Endodermal cell (in vitro differentiated cells): ENCODE measurements at regions not wholly inside any gene's neighbourhood (a gene's known extent, or its start where the extent isn't known, plus 50 kb on each side); places are given as distances from the start of the nearest gene placed in this dataset.
"Not testable (repeated sequence)": the region's sequence is repeated elsewhere in the genome, so short reads cannot be mapped to it uniquely, and the experiment has no call there.

ENCODE experiments used
- DNase-seq: peaks from one replicate; pipeline ENCODE4 v3.0.0-alpha.2; 2017
- H3K27ac ChIP-seq: 2 replicates; pipeline ENCODE4 v1.5.1; 2013; ENCODE audit warnings: mild to moderate bottlenecking, low read depth, low read length, moderate library complexity
- H3K27me3 ChIP-seq: 2 replicates; pipeline ENCODE4 v1.6.1; 2013; ENCODE audit warnings: mild to moderate bottlenecking, low read length, moderate library complexity; ENCODE audit not compliant: insufficient read depth, control insufficient read depth, poor library complexity, severe bottlenecking
- H3K36me3 ChIP-seq: 2 replicates; pipeline ENCODE4 v1.7.0; 2013; ENCODE audit warnings: mild to moderate bottlenecking, low read length, moderate library complexity; ENCODE audit not compliant: control insufficient read depth, insufficient read depth
- H3K4me1 ChIP-seq: one replicate; pipeline ENCODE4 v1.7.0; 2013; ENCODE audit warnings: low read length; ENCODE audit not compliant: control insufficient read depth, insufficient read depth
- H3K4me3 ChIP-seq: 2 replicates; pipeline ENCODE4 v1.5.1; 2013; ENCODE audit warnings: mild to moderate bottlenecking, low read length, moderate library complexity
- H3K9ac ChIP-seq: 2 replicates; pipeline ENCODE4 v1.6.1; 2013; ENCODE audit warnings: mild to moderate bottlenecking, low read length, moderate library complexity; ENCODE audit not compliant: poor library complexity, severe bottlenecking; ENCODE audit errors: extremely low read depth
- H3K9me3 ChIP-seq: 2 replicates; pipeline ENCODE4 v1.6.1; 2013; ENCODE audit warnings: mild to moderate bottlenecking, low read length, moderate library complexity; ENCODE audit not compliant: control insufficient read depth
- H3K27ac Mint-ChIP-seq: 2 replicates; pipeline ENCODE4 v1.8.0; 2020; ENCODE audit warnings: mixed read lengths
- H3K27me3 Mint-ChIP-seq: 2 replicates; pipeline ENCODE4 v1.8.0; 2021; ENCODE audit warnings: mild to moderate bottlenecking, mixed read lengths; ENCODE audit not compliant: insufficient read depth
- H3K36me3 Mint-ChIP-seq: 2 replicates; pipeline ENCODE4 v1.8.0; 2020; ENCODE audit warnings: low read depth, mixed read lengths
- H3K4me1 Mint-ChIP-seq: 2 replicates; pipeline ENCODE4 v1.8.0; 2020; ENCODE audit warnings: mixed read lengths
- H3K4me3 Mint-ChIP-seq: 2 replicates; pipeline ENCODE4 v1.8.0; 2020; ENCODE audit warnings: mild to moderate bottlenecking, moderate library complexity, mixed read lengths
- H3K9me3 Mint-ChIP-seq: 2 replicates; pipeline ENCODE4 v1.8.0; 2020; ENCODE audit warnings: mild to moderate bottlenecking, mixed read lengths
- CTCF ChIP-seq: fragments of 200-600 bp; sonication (generic); conservative IDR thresholded peaks from 2 replicates; pipeline ENCODE4 v1.5.0; 2021; ENCODE audit warnings: antibody characterized with exemption, mild to moderate bottlenecking
- WGBS, 2 experiments: methylation state at CpG; one replicate each; pipeline versions ENCODE4 v1.1.5 to v1.1.7; 2013; ENCODE audit warnings: missing lambda C conversion rate in 2 of 2, mixed read lengths in 1 of 2; ENCODE audit not compliant: insufficient coverage in 1 of 2, insufficient read length in 1 of 2; 5-methylcytosine and 5-hydroxymethylcytosine counted together

GRCh38 chr5:117315170-117315569 is 740.5 kb upstream of the SEMA6A start:
- Histone ChIP-seq H3K27ac (no peak overlapping the region), H3K27me3 (no peaks in the 10 kb centered on the region), H3K36me3 (no peaks in the 10 kb centered on the region), H3K9me3 (no peaks in the 10 kb centered on the region), H3K4me1 (peaks cover 12% of the 10 kb centered on the region), H3K4me3 (no peak overlapping the region), H3K9ac (no peak overlapping the region)
- no peaks in the 10 kb centered on the region for H3K27me3 Mint-ChIP-seq
- no peak for DNase-seq
- 79 to 92% methylated on average over 2 to 3 of the region's 4 CpGs for WGBS, 2 experiments
- H3K4me1 Mint-ChIP-seq: peaks cover 13% of the 10 kb centered on the region
- TF ChIP-seq CTCF: no peak
- no peaks in the 10 kb centered on the region for H3K36me3 Mint-ChIP-seq
- no peaks in the 10 kb centered on the region for H3K9me3 Mint-ChIP-seq
- H3K4me3 Mint-ChIP-seq: no peak overlapping the region
- H3K27ac Mint-ChIP-seq: no peak overlapping the region

- DNase-seq, H3K4me1 ChIP-seq, H3K4me3 Mint-ChIP-seq, H3K36me3 ChIP-seq, H3K27ac ChIP-seq, H3K9me3 ChIP-seq, H3K9ac ChIP-seq, H3K36me3 Mint-ChIP-seq, H3K27me3 ChIP-seq, H3K27me3 Mint-ChIP-seq, H3K4me3 ChIP-seq, H3K4me1 Mint-ChIP-seq, H3K27ac Mint-ChIP-seq: not testable (repeated sequence)
- 94 to 100% methylated on average over 6 to 34 of the region's 34 CpGs for WGBS, 2 experiments
- peaks cover 13% of the 10 kb centered on the region for H3K9me3 Mint-ChIP-seq
Observed at GRCh38 chr5:117304512-117305107, 730.0 kb upstream of the SEMA6A start.

- Mint-ChIP-seq H3K27me3 (no peaks in the 10 kb centered on the region), H3K4me3 (no peak overlapping the region), H3K4me1 (peaks cover 5% of the 10 kb centered on the region), H3K9me3 (peaks cover 13% of the 10 kb centered on the region), H3K36me3 (no peaks in the 10 kb centered on the region), H3K27ac (no peak overlapping the region)
- Histone ChIP-seq H3K9ac (no peak overlapping the region), H3K36me3 (no peaks in the 10 kb centered on the region), H3K9me3 (no peaks in the 10 kb centered on the region), H3K27ac (no peak overlapping the region), H3K4me3 (no peak overlapping the region), H3K4me1 (no peaks in the 10 kb centered on the region), H3K27me3 (no peaks in the 10 kb centered on the region)
- TF ChIP-seq CTCF: no peak
- 86 to 88% methylated on average over 2 to 3 of the region's 3 CpGs for WGBS, 2 experiments
- no peak for DNase-seq
Observed at GRCh38 chr5:117302949-117303348, 728.3 kb upstream of the SEMA6A start.

GRCh38 chr5:117302473-117302872 is 727.9 kb upstream of the SEMA6A start:
- H3K27ac ChIP-seq: no peak overlapping the region
- Mint-ChIP-seq H3K4me1 (peaks cover 7% of the 10 kb centered on the region), H3K36me3 (no peaks in the 10 kb centered on the region), H3K9me3 (peaks cover 13% of the 10 kb centered on the region), H3K27ac (no peak overlapping the region), H3K4me3 (no peak overlapping the region), H3K27me3 (no peaks in the 10 kb centered on the region)
- no peak overlapping the region for H3K4me3 ChIP-seq
- no peaks in the 10 kb centered on the region for H3K4me1 ChIP-seq
- no peak for TF ChIP-seq CTCF
- H3K36me3 ChIP-seq: no peaks in the 10 kb centered on the region
- no peaks in the 10 kb centered on the region for H3K27me3 ChIP-seq
- no peak overlapping the region for H3K9ac ChIP-seq
- 82% methylated on average over 1 of the region's 1 CpG; no CpG with 5 or more reads in 1 of the 2 experiments for WGBS, 2 experiments
- DNase-seq: no peak
- H3K9me3 ChIP-seq: no peaks in the 10 kb centered on the region
